Renal pelvis (tissue), 1 donor: ENCODE measurements at regions not wholly inside any gene's neighbourhood (a gene's known extent, or its start where the extent isn't known, plus 50 kb on each side); places are given as distances from the start of the nearest gene placed in this dataset.
"Not testable (repeated sequence)": the region's sequence is repeated elsewhere in the genome, so short reads cannot be mapped to it uniquely, and the experiment has no call there.

ENCODE experiments used
- DNase-seq: peaks from one replicate; pipeline ENCODE4 v3.0.0-alpha.2; 2013

- no peak for DNase-seq
These were observed 1015.5 kb upstream of the MIR17HG start for GRCh38 chr13:90331974-90332373.

- peak; percentile 10 for DNase-seq
These were observed 1011.0 kb upstream of the MIR17HG start for GRCh38 chr13:90336507-90336906.

DNA sequence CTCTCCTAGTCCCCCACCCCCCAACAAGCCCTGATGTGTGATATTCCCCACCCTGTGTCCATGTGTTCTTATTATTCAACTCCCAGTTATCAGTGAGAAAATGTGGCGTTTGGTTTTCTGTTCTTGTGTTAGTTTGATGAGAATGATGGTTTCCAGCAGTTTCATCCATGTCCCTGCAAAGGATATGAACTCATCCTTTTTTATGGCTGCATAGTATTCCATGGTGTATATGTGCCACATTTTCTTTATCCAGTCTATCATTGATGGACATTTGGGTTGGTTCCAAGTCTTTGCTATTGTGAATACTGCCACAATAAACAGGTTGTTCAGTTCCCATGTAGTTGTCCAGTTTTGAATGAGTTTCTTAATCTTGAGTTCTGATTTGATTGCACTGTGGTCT, 1006.1 kb upstream of the MIR17HG start:
- not testable (repeated sequence) for DNase-seq

DNA sequence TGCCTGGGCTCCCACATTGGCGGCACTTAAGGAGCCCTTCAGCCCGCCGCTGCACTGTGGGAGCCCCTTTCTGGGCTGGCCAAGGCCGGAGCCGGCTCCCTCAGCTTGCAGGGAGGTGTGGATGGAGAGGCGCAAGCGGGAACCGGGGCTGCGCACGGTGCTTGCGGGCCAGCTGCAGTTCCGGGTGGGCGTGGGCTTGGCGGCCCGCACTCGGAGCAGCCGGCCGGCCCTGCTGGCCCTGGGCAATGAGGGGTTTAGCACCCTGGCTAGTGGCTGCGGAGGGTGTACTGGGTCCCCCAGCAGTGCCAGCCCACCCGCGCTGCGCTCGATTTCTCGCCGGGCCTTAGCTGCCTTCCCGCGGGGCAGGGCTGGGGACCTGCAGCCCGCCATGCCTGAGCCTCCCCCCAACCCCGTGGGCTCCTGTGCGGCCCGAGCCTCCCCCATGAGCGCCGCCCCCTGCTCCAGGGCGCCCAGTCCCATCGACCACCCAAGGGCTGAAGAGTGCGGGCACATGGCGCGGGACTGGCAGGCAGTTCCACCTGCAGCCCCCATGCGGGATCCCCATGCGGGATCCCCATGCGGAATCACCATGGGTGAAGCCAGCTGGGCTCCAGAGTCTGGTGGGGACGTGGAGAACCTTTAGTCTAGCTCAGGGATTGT, 998.9 kb upstream of the MIR17HG start:
- DNase-seq = not testable (repeated sequence)

DNA sequence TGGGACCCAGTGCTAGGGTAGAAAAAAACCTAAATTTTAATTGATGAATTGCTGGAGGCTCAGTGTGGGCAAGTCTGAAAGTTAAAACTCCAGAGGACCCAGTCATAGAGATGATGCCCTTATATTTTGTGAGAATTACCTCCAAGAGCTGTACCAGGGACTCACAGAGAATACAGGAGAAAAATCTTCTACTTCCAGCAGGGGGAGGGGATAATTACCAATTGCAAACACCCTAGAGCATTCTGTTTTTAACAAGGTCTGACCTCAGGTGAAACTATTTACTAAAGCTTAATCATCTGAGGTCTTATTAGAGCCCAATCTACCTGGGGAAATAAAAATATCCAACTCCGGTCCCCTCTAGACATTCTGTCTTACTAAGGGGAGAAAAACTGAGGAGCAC, 994.7 kb upstream of the MIR17HG start:
- DNase-seq = no peak

GRCh38 chr13:90355162-90355751, 992.2 kb upstream of the MIR17HG start:
- no peak for DNase-seq

- DNase-seq = no peak
These were observed 986.7 kb upstream of the MIR17HG start for GRCh38 chr13:90360785-90361184.

- DNase-seq = no peak
These were observed 984.8 kb upstream of the MIR17HG start for GRCh38 chr13:90362707-90363106.

DNA sequence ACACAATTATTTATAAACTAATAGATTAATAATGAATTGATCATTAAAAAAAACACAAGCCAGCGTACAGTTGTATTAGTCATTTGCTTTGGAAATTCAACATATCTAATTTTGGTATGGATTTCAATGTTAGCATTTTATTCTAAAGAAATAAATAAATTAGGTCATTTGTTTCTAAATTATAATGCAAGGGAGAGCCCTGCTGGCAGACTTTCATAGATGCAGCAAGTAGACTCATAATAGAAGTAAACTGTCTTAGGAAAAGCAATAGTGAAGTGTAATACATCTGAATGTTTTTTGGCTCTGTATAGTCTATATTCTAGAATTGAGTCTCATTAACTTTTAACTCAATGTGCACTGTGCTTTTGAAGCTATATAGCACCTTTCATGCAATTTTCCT, 982.4 kb upstream of the MIR17HG start:
- DNase-seq = peak; percentile 9

GRCh38 chr13:90374168-90374567, 973.3 kb upstream of the MIR17HG start:
- no peak for DNase-seq

GRCh38 chr13:90375851-90376250, 971.6 kb upstream of the MIR17HG start:
- DNase-seq = no peak

DNA sequence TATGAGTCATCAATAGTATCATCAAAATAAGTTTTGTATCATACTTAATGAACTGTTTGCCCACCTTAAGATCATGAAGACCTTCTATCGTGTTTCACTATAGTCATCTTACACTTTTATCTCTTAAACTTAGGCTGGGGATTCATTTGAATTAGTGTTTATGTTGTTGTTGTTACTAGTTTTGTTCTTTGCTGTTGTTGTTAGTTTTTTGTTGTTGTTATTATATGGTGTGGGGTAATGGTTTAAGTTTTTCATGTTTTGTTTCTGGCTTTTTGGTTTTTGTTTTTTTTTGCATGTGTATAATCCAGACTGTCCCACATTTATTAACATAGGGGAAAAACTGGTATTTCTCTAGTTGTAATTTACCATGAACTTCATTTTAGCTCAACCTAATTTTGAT, 965.1 kb upstream of the MIR17HG start:
- DNase-seq = no peak

DNA sequence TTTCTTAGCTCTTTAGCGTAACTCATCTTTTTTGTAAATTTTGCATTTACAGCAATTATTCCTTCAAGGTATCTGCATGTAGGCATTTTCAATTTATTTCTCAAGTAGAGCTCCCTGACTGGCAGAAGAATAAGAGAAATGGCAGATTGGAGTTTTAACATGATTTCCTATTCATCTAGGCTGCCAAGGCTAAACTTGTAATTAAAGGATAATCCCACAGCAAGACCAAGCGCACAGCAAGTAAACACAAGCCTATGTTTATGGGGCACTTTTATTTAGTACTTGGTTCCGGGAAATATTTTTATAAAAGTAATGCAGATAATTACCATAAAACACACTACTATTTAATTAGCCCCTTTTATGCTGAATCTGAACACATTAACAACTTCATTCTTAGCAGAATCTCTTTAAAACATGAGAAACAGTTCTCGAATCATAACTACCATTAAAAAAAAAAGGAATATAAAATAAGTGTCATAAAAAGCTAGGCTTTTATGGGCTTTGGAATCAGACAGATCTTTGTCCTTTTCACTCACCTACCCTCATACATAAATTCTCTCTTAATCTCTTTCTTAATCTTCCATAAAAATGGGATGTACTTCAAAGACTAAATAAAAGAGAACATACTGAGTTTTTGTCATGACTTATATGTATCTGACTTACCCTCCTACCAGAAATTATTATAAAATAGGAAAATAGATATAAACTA, 961.6 kb upstream of the MIR17HG start:
- no peak for DNase-seq

- no peak for DNase-seq
These were observed 958.5 kb upstream of the MIR17HG start for GRCh38 chr13:90388887-90389452.

DNA sequence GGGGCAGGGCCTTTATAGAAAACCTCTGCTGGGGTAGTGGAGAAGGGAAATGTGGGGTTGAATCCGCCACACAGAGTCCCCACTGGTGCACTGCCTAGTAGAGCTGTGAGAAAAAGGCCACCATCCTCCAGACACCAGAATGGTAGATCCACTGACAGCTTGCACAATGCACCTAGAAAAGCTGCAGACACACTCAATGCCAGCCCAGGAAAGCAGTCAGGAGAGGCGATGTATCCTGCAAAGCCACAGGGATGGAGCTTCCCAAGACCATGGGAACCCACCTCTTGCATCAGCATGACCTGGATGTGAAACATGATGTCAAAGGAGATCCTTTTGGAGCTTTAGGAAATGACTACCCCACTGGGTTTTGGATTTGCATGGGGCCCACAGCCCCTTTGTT, 958.0 kb upstream of the MIR17HG start:
- DNase-seq = no peak

DNA sequence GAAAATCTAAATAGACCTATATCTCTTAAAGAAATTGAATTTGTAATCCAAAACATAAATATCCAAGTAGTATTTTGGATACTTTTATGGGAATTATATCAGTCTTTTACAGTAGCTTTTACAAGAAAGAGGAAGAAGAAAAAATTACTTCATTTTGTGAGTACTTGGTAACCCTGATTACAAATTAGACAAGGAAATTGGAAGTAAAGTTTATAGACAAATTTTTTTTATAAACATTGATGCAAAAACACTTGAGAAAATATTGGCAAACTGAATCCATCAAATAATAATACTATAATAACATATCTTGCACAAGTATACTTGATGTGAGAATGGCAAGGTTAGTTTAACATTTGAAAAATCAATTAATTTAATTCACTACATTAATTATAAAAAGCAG, 954.1 kb upstream of the MIR17HG start:
- no peak for DNase-seq

- DNase-seq = no peak
These were observed 952.1 kb upstream of the MIR17HG start for GRCh38 chr13:90395348-90395747.

GRCh38 chr13:90395846-90396245, 951.6 kb upstream of the MIR17HG start:
- DNase-seq = no peak

DNA sequence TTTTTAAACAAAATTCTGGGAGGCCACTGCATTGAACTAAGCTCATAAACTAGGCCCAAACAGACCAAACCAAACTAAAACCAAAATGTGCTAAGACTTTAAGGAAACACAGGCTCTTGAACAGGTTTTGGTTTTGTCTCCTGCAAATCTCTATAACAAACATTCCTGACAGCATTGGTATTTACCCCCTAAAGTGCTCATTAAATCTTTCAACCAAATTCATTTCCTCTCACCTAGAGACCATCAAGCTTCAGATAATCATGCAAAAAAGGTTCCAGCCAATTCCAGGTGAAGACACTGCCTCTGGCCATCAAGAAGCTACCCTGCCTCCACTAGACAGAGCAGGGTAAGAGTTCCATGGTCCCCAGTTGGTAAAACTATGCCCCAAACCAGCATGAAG, 951.2 kb upstream of the MIR17HG start:
- DNase-seq = no peak

- DNase-seq = no peak
These were observed 950.0 kb upstream of the MIR17HG start for GRCh38 chr13:90397503-90397902.

- no peak for DNase-seq
These were observed 947.1 kb upstream of the MIR17HG start for GRCh38 chr13:90400372-90400771.

DNA sequence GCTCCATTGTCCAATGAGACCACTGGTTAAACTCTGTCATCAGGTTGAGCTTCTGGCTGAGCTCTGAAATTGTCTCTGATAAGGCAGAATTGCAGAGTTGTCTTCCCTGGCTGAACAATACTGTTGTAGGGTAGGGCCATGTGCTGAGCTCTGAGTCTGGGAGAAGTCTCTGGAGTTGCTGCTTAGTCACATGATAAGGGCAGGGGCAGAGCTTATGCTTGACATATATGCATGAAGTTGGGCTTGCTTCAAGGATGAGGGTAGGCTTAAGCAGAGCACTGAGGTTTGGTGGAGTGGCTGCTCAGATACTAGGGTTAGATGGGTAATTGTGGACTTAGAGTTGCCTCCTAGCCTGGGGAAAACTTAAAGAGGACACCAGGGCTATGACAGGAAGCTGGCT, 946.3 kb upstream of the MIR17HG start:
- DNase-seq = no peak

DNA sequence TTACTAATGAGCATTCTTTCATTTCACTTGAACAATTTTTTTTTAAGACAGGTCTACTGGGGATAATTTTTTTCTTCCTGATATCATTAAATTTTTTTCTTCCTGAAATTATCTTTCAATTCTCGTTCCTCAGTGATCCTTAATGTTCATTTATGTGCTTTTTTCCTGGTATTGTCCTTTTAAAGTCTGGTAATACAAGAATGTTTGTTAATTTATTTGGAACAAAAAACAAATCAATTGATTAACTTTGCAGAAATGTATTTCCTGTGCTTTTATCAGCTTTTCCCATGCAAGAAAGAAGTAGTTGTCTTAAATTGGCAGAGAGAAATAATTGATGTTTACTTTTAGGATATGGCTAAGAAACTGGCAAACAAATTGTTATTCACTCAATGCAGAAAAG, 945.4 kb upstream of the MIR17HG start:
- no peak for DNase-seq
